ENCODE measurements at regions not wholly inside any gene's neighbourhood (a gene's known extent, or its start where the extent isn't known, plus 50 kb on each side); places are given as distances from the start of the nearest gene placed in this dataset.
"Not testable (repeated sequence)": the region's sequence is repeated elsewhere in the genome, so short reads cannot be mapped to it uniquely, and the experiment has no call there.

DNA sequence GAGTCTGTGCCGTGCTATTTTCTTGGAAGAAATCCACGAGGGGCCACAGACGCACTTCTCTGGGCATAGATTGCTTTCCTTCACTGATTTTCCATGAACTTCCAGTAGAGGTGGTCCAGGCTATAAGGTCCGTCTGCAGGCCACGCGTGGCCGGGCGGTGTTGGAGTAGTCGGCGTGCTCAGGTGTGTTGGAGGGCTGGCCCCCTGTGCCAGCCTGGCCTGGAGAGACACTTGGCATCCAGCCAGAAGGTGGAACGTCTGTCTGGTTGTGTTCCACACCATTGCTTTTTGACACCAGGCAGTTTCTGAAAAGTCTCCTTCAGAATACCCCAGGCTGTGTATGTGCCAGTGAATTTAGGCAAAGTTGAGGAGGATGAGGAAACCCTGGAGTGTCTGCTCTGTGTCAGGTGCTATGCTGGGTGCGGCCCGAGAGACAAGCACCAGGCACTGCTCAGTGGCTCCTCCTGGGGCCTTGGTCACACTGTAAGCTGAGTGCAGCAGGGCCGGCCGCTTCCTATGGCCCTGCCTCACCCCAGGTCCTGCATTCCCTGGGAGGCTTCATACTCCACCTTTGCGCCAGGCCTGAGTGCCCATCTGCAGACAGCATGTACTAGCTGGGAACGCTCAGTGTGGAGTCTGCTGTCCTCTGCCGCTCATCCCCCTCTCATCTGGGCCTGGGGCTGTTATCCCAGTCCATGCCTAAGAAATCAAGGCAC, 52.1 kb upstream of the TAMM41 start:
- ATAC-seq = no peak
- TF ChIP-seq BACH2 (CRISPR knock-in tag; IDR thresholded peaks at IDR 0.05; ENCODE audit: borderline replicate concordance) (no peak), ARNTL (CRISPR knock-in tag; IDR thresholded peaks at IDR 0.05; ENCODE audit: borderline replicate concordance, low read depth) (no peak), ESRRG (CRISPR knock-in tag; IDR thresholded peaks at IDR 0.05) (no peak), CSDC2 (CRISPR knock-in tag; IDR thresholded peaks at IDR 0.05) (no peak), TOX (CRISPR knock-in tag; IDR thresholded peaks at IDR 0.05; ENCODE audit: borderline replicate concordance) (no peak), ZFP3 (CRISPR knock-in tag; IDR thresholded peaks at IDR 0.05) (no peak), OSR1 (CRISPR knock-in tag; IDR thresholded peaks at IDR 0.05) (no peak), GLIS3 (CRISPR knock-in tag; IDR thresholded peaks at IDR 0.05) (no peak), RARB (CRISPR knock-in tag; IDR thresholded peaks at IDR 0.05) (no peak), ZNF565 (CRISPR knock-in tag; conservative IDR thresholded peaks at IDR 0.05; ENCODE audit: low read depth) (no peak), ZNF70 (CRISPR knock-in tag; IDR thresholded peaks at IDR 0.05) (no peak), PPARA (CRISPR knock-in tag; IDR thresholded peaks at IDR 0.05; ENCODE audit: borderline replicate concordance) (no peak), ZFP30 (CRISPR knock-in tag; IDR thresholded peaks at IDR 0.05) (no peak)
- TF ChIP-seq, protein P1, sequence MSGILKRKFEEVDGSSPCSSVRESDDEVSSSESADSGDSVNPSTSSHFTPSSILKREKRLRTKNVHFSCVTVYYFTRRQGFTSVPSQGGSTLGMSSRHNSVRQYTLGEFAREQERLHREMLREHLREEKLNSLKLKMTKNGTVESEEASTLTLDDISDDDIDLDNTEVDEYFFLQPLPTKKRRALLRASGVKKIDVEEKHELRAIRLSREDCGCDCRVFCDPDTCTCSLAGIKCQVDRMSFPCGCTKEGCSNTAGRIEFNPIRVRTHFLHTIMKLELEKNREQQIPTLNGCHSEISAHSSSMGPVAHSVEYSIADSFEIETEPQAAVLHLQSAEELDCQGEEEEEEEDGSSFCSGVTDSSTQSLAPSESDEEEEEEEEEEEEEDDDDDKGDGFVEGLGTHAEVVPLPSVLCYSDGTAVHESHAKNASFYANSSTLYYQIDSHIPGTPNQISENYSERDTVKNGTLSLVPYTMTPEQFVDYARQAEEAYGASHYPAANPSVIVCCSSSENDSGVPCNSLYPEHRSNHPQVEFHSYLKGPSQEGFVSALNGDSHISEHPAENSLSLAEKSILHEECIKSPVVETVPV (CRISPR knock-in tag; IDR thresholded peaks at IDR 0.05) = no peak
- TF ChIP-seq, protein P2, sequence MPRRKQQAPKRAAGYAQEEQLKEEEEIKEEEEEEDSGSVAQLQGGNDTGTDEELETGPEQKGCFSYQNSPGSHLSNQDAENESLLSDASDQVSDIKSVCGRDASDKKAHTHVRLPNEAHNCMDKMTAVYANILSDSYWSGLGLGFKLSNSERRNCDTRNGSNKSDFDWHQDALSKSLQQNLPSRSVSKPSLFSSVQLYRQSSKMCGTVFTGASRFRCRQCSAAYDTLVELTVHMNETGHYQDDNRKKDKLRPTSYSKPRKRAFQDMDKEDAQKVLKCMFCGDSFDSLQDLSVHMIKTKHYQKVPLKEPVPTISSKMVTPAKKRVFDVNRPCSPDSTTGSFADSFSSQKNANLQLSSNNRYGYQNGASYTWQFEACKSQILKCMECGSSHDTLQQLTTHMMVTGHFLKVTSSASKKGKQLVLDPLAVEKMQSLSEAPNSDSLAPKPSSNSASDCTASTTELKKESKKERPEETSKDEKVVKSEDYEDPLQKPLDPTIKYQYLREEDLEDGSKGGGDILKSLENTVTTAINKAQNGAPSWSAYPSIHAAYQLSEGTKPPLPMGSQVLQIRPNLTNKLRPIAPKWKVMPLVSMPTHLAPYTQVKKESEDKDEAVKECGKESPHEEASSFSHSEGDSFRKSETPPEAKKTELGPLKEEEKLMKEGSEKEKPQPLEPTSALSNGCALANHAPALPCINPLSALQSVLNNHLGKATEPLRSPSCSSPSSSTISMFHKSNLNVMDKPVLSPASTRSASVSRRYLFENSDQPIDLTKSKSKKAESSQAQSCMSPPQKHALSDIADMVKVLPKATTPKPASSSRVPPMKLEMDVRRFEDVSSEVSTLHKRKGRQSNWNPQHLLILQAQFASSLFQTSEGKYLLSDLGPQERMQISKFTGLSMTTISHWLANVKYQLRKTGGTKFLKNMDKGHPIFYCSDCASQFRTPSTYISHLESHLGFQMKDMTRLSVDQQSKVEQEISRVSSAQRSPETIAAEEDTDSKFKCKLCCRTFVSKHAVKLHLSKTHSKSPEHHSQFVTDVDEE (CRISPR knock-in tag; IDR thresholded peaks at IDR 0.05) = no peak
- TF ChIP-seq, protein P3, sequence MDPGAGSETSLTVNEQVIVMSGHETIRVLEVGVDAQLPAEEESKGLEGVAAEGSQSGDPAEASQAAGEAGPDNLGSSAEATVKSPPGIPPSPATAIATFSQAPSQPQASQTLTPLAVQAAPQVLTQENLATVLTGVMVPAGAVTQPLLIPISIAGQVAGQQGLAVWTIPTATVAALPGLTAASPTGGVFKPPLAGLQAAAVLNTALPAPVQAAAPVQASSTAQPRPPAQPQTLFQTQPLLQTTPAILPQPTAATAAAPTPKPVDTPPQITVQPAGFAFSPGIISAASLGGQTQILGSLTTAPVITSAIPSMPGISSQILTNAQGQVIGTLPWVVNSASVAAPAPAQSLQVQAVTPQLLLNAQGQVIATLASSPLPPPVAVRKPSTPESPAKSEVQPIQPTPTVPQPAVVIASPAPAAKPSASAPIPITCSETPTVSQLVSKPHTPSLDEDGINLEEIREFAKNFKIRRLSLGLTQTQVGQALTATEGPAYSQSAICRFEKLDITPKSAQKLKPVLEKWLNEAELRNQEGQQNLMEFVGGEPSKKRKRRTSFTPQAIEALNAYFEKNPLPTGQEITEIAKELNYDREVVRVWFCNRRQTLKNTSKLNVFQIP (CRISPR knock-in tag; IDR thresholded peaks at IDR 0.05; ENCODE audit: borderline replicate concordance, low read depth) = no peak
- TF ChIP-seq, protein P4, sequence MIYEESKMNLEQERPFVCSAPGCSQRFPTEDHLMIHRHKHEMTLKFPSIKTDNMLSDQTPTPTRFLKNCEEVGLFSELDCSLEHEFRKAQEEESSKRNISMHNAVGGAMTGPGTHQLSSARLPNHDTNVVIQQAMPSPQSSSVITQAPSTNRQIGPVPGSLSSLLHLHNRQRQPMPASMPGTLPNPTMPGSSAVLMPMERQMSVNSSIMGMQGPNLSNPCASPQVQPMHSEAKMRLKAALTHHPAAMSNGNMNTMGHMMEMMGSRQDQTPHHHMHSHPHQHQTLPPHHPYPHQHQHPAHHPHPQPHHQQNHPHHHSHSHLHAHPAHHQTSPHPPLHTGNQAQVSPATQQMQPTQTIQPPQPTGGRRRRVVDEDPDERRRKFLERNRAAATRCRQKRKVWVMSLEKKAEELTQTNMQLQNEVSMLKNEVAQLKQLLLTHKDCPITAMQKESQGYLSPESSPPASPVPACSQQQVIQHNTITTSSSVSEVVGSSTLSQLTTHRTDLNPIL (CRISPR knock-in tag; IDR thresholded peaks at IDR 0.05; ENCODE audit: low read depth) = no peak

DNA sequence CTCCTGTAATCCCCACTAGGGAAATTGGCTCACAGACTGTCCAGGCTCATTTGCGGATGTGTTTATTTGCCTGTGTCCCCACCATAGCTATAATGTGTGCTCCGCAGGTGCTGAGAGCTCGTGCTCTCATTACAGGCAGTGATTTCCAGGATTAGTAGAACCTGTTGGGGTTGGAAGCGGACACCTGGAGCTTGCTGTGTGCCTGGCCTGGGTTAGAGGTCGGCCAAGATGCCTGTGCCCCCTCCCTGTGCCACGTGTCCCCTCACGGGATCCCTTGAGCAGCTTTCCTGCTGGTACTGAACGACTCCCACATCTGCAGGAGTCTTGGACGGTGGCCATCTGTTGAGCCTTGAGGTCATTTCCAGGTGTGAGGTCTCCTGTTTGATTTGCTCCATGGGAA, 52.7 kb upstream of the TAMM41 start:
- ATAC-seq = not testable (repeated sequence)

DNA sequence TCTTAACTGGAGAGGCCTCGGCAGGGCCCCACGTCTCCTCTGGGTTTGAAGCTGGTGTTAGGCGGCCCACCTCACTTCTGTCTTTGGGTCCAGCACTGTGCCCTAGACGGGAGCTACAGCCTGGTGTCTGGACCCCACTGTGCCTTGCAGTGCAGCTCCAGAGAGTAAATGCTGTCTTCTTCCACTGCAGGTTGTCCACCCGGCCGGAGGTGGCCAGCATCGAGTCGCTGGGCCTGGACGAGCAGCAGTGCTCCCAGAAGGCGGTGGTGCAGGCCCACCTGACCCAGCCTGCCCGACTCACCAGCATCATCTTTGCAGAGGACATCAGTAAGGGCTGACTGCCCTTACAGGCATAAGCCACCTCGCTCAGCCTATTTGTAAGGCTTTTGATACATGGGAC, 53.1 kb upstream of the TAMM41 start:
- no peak for ATAC-seq
- no peak for TF ChIP-seq ZFP30 (CRISPR knock-in tag; IDR thresholded peaks at IDR 0.05)
- no peak for TF ChIP-seq TCF4 (CRISPR knock-in tag; IDR thresholded peaks at IDR 0.05; ENCODE audit: borderline replicate concordance)
- no peak for TF ChIP-seq GLIS3 (CRISPR knock-in tag; IDR thresholded peaks at IDR 0.05)
- TF ChIP-seq, protein P5, sequence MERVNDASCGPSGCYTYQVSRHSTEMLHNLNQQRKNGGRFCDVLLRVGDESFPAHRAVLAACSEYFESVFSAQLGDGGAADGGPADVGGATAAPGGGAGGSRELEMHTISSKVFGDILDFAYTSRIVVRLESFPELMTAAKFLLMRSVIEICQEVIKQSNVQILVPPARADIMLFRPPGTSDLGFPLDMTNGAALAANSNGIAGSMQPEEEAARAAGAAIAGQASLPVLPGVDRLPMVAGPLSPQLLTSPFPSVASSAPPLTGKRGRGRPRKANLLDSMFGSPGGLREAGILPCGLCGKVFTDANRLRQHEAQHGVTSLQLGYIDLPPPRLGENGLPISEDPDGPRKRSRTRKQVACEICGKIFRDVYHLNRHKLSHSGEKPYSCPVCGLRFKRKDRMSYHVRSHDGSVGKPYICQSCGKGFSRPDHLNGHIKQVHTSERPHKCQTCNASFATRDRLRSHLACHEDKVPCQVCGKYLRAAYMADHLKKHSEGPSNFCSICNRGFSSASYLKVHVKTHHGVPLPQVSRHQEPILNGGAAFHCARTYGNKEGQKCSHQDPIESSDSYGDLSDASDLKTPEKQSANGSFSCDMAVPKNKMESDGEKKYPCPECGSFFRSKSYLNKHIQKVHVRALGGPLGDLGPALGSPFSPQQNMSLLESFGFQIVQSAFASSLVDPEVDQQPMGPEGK (CRISPR knock-in tag; IDR thresholded peaks at IDR 0.05; ENCODE audit: borderline replicate concordance) = no peak
- TF ChIP-seq, protein P4 (CRISPR knock-in tag; IDR thresholded peaks at IDR 0.05; ENCODE audit: low read depth) = no peak
- TF ChIP-seq ISL1 (CRISPR knock-in tag; IDR thresholded peaks at IDR 0.05) = no peak
- TF ChIP-seq, protein P3 (CRISPR knock-in tag; IDR thresholded peaks at IDR 0.05; ENCODE audit: borderline replicate concordance, low read depth) = no peak
- no peak for TF ChIP-seq RARB (CRISPR knock-in tag; IDR thresholded peaks at IDR 0.05)
- TF ChIP-seq CSDC2 (CRISPR knock-in tag; IDR thresholded peaks at IDR 0.05) = no peak
- TF ChIP-seq ZC3H10 (CRISPR knock-in tag; IDR thresholded peaks at IDR 0.05) = no peak
- TF ChIP-seq OSR1 (CRISPR knock-in tag; IDR thresholded peaks at IDR 0.05) = no peak
- TF ChIP-seq ZNF70 (CRISPR knock-in tag; IDR thresholded peaks at IDR 0.05) = no peak
- TF ChIP-seq, protein P1 (CRISPR knock-in tag; IDR thresholded peaks at IDR 0.05) = no peak
- TF ChIP-seq ZNF565 (CRISPR knock-in tag; conservative IDR thresholded peaks at IDR 0.05; ENCODE audit: low read depth) = no peak
- no peak for TF ChIP-seq ARNTL (CRISPR knock-in tag; IDR thresholded peaks at IDR 0.05; ENCODE audit: borderline replicate concordance, low read depth)
- TF ChIP-seq ZNF8 (CRISPR knock-in tag; IDR thresholded peaks at IDR 0.05) = no peak
- TF ChIP-seq BACH2 (CRISPR knock-in tag; IDR thresholded peaks at IDR 0.05; ENCODE audit: borderline replicate concordance) = no peak
- TF ChIP-seq PPARA (CRISPR knock-in tag; IDR thresholded peaks at IDR 0.05; ENCODE audit: borderline replicate concordance) = no peak
- TF ChIP-seq SNAI2 (CRISPR knock-in tag; IDR thresholded peaks at IDR 0.05) = no peak
